Lower leg skin (tissue), 4 donors: ENCODE measurements at regions not wholly inside any gene's neighbourhood (a gene's known extent, or its start where the extent isn't known, plus 50 kb on each side); places are given as distances from the start of the nearest gene placed in this dataset.

Source experiments
- DNase-seq, 2 donors: peaks; one replicate each; pipeline ENCODE4 v3.0.0-alpha.2; 2019; ENCODE audit warnings: low spot score in 2 of 2
- H3K4me3 ChIP-seq: fragments of 200-600 bp; sonication (generic); 2 replicates; pipeline ENCODE4 v1.5.1; 2017; ENCODE audit warnings: mild to moderate bottlenecking, low read depth; ENCODE audit not compliant: poor library complexity, severe bottlenecking
- CTCF ChIP-seq, 3 donors: fragments of 450-650 bp; IDR thresholded peaks; one replicate each; pipeline ENCODE4 v1.5.1; 2016; ENCODE audit warnings: antibody characterized with exemption in 3 of 3, mild to moderate bottlenecking in 3 of 3, moderate library complexity in 2 of 3
- POLR2A ChIP-seq, 2 donors: fragments of 450-650 bp; IDR thresholded peaks; one replicate each; pipeline ENCODE4 v1.6.1; 2016 to 2017; ENCODE audit warnings: antibody characterized with exemption in 2 of 2, mild to moderate bottlenecking in 1 of 2, moderate library complexity in 1 of 2
- WGBS, 2 donors: methylation state at CpG; one replicate each; pipeline ENCODE4 v1.1.5; 2018; 5-methylcytosine and 5-hydroxymethylcytosine counted together
- intact Hi-C: fragments of 100-400 bp; cut with DNase I; formaldehyde crosslinking; loops from one replicate; pipeline ENCODE4 v1.15.0; 2023; ENCODE audit warnings: low total_unique reads

GRCh38 chr2:152863826-152864225 lies 145.4 kb downstream of the ARL6IP6 start:
- intact Hi-C loops: no loop called here
- WGBS, 2 donors: 79 to 86% methylated on average over 1 of the region's 1 CpG
- TF ChIP-seq CTCF (IDR thresholded peaks at IDR 0.05): no peak
- no peak for TF ChIP-seq POLR2A (IDR thresholded peaks at IDR 0.05)

GRCh38 chr2:152861349-152861942 lies 143.0 kb downstream of the ARL6IP6 start:
- DNase-seq: no peak
- intact Hi-C loops: no loop called here
- 70 to 76% methylated on average over 6 of the region's 6 CpGs for WGBS, 2 donors
- TF ChIP-seq POLR2A (IDR thresholded peaks at IDR 0.05) (no peak), CTCF (IDR thresholded peaks at IDR 0.05) (no peak)
- H3K4me3 ChIP-seq: no peak overlapping the region

More at GRCh38 chr2:152863826-152864225, 145.4 kb downstream of the ARL6IP6 start:
- H3K4me3 ChIP-seq: no peak overlapping the region
- no peak for DNase-seq

- no peak overlapping the region for H3K4me3 ChIP-seq
- no peak for TF ChIP-seq POLR2A (IDR thresholded peaks at IDR 0.05)
- TF ChIP-seq CTCF (IDR thresholded peaks at IDR 0.05): no peak
- DNase-seq: no peak
- 78 to 87% methylated on average over 3 of the region's 3 CpGs for whole genome bisulfite sequencing, 2 donors
- intact Hi-C loops: no loop called here
These were observed 140.3 kb downstream of the ARL6IP6 start for GRCh38 chr2:152858594-152859265.

GRCh38 chr2:152846697-152847470 lies 128.5 kb downstream of the ARL6IP6 start:
- whole genome bisulfite sequencing, 2 donors: 68 to 69% methylated on average over 7 of the region's 7 CpGs
- TF ChIP-seq CTCF (IDR thresholded peaks at IDR 0.05) (no peak), POLR2A (IDR thresholded peaks at IDR 0.05) (no peak)
- H3K4me3 ChIP-seq: no peak overlapping the region
- no peak for DNase-seq
- intact Hi-C loops: no loop called here

- TF ChIP-seq POLR2A (IDR thresholded peaks at IDR 0.05): no peak
- TF ChIP-seq CTCF (IDR thresholded peaks at IDR 0.05): no peak
- WGBS, 2 donors: 83 to 88% methylated on average over 2 of the region's 2 CpGs
- DNase-seq: no peak
- intact Hi-C loops: no loop called here
- H3K4me3 ChIP-seq: no peak overlapping the region
These were observed 117.3 kb downstream of the ARL6IP6 start for GRCh38 chr2:152835674-152836073.
